ENCODE measurements at regions not wholly inside any gene's neighbourhood (a gene's known extent, or its start where the extent isn't known, plus 50 kb on each side); places are given as distances from the start of the nearest gene placed in this dataset.
"Not testable (repeated sequence)": the region's sequence is repeated elsewhere in the genome, so short reads cannot be mapped to it uniquely, and the experiment has no call there.

- Mint-ChIP-seq H3K4me3 (no peak overlapping the region), H3K27me3 (ENCODE audit: low read depth) (no peaks in the 10 kb centered on the region), H3K36me3 (no peaks in the 10 kb centered on the region), H3K4me1 (peaks cover 6% of the 10 kb centered on the region), H3K27ac (no peak overlapping the region), H3K9me3 (peaks cover 4% of the 10 kb centered on the region)
- DNase-seq (ENCODE audit: low spot score in 2 of 2, unreplicated experiment in 2 of 2), result no peak
- no peak for TF ChIP-seq CTCF (IDR thresholded peaks at IDR 0.05; ENCODE audit: unreplicated experiment)
These were observed 125.0 kb downstream of the URI1 start for GRCh38 chr19:30066781-30067759.

- DNase-seq (ENCODE audit: low spot score in 2 of 2, unreplicated experiment in 2 of 2); H3K36me3 Mint-ChIP-seq; H3K27me3 Mint-ChIP-seq (ENCODE audit: low read depth); H3K27ac Mint-ChIP-seq; H3K4me1 Mint-ChIP-seq; H3K9me3 Mint-ChIP-seq; H3K4me3 Mint-ChIP-seq: not testable (repeated sequence)
These were observed 126.0 kb downstream of the URI1 start for GRCh38 chr19:30067956-30068506.

GRCh38 chr19:30068528-30069395 is 126.7 kb downstream of the URI1 start:
- peaks cover 4% of the 10 kb centered on the region for H3K9me3 Mint-ChIP-seq
- no peak for TF ChIP-seq CTCF (IDR thresholded peaks at IDR 0.05; ENCODE audit: unreplicated experiment)
- peaks cover 8% of the 10 kb centered on the region for H3K4me1 Mint-ChIP-seq
- H3K27ac Mint-ChIP-seq, result no peak overlapping the region
- no peak overlapping the region for H3K4me3 Mint-ChIP-seq
- no peaks in the 10 kb centered on the region for H3K27me3 Mint-ChIP-seq (ENCODE audit: low read depth)
- no peaks in the 10 kb centered on the region for H3K36me3 Mint-ChIP-seq
- no peak for DNase-seq (ENCODE audit: low spot score in 2 of 2, unreplicated experiment in 2 of 2)

- Mint-ChIP-seq H3K27ac (peak overlapping the region; percentile 96), H3K9me3 (peaks cover 4% of the 10 kb centered on the region), H3K27me3 (ENCODE audit: low read depth) (no peaks in the 10 kb centered on the region), H3K4me3 (no peak overlapping the region), H3K36me3 (no peaks in the 10 kb centered on the region), H3K4me1 (peaks cover 8% of the 10 kb centered on the region)
- TF ChIP-seq CTCF (IDR thresholded peaks at IDR 0.05; ENCODE audit: unreplicated experiment), result no peak
- DNase-seq (ENCODE audit: low spot score in 2 of 2, unreplicated experiment in 2 of 2), result peak in 1 of 2 experiments; percentile 27
These were observed 127.6 kb downstream of the URI1 start for GRCh38 chr19:30069535-30070197.

GRCh38 chr19:30070198-30070967 is 128.3 kb downstream of the URI1 start:
- Mint-ChIP-seq H3K27ac (peak overlapping the region; percentile 96), H3K4me3 (no peak overlapping the region), H3K27me3 (ENCODE audit: low read depth) (no peaks in the 10 kb centered on the region), H3K4me1 (peaks cover 8% of the 10 kb centered on the region), H3K9me3 (peaks cover 4% of the 10 kb centered on the region), H3K36me3 (no peaks in the 10 kb centered on the region)
- no peak for TF ChIP-seq CTCF (IDR thresholded peaks at IDR 0.05; ENCODE audit: unreplicated experiment)
- DNase-seq (ENCODE audit: low spot score in 2 of 2, unreplicated experiment in 2 of 2), result no peak

Measured in mesothelial cell of epicardium (in vitro differentiated cells).